ENCODE measurements at regions not wholly inside any gene's neighbourhood (a gene's known extent, or its start where the extent isn't known, plus 50 kb on each side); places are given as distances from the start of the nearest gene placed in this dataset.

GRCh38 chr3:43914269-43914668 is 223.5 kb downstream of the ABHD5 start:
- H3K4me1 ChIP-seq (ENCODE audit: control insufficient read depth, insufficient read depth, low read length): no peaks in the 10 kb centered on the region; the same call in 1 of the 2 replicates
- H3K9ac ChIP-seq (ENCODE audit: low read depth, low read length): no peak overlapping the region
- H3K27ac ChIP-seq (ENCODE audit: low read depth, low read length): no peak overlapping the region
- H3K9me3 ChIP-seq (ENCODE audit: control insufficient read depth, insufficient read depth, low read length): no peaks in the 10 kb centered on the region
- no peak overlapping the region for H3K4me3 ChIP-seq (ENCODE audit: low read depth, low read length)
- H3K36me3 ChIP-seq (ENCODE audit: control insufficient read depth, insufficient read depth, low read length): no peaks in the 10 kb centered on the region
- no peaks in the 10 kb centered on the region for H3K27me3 ChIP-seq (ENCODE audit: control insufficient read depth, insufficient read depth, low read length)

GRCh38 chr3:43915546-43915945 is 224.8 kb downstream of the ABHD5 start:
- no peak overlapping the region for H3K4me3 ChIP-seq (ENCODE audit: low read depth, low read length)
- H3K4me1 ChIP-seq (ENCODE audit: control insufficient read depth, insufficient read depth, low read length): peaks cover 5% of the 10 kb centered on the region; the same call in 1 of the 2 replicates
- no peaks in the 10 kb centered on the region for H3K36me3 ChIP-seq (ENCODE audit: control insufficient read depth, insufficient read depth, low read length)
- no peaks in the 10 kb centered on the region for H3K27me3 ChIP-seq (ENCODE audit: control insufficient read depth, insufficient read depth, low read length)
- H3K9me3 ChIP-seq (ENCODE audit: control insufficient read depth, insufficient read depth, low read length): no peaks in the 10 kb centered on the region
- H3K27ac ChIP-seq (ENCODE audit: low read depth, low read length): no peak overlapping the region
- H3K9ac ChIP-seq (ENCODE audit: low read depth, low read length): no peak overlapping the region

- Histone ChIP-seq H3K4me3 (ENCODE audit: low read depth, low read length) (no peak overlapping the region), H3K36me3 (ENCODE audit: control insufficient read depth, insufficient read depth, low read length) (no peaks in the 10 kb centered on the region), H3K27ac (ENCODE audit: low read depth, low read length) (no peak overlapping the region), H3K9ac (ENCODE audit: low read depth, low read length) (no peak overlapping the region), H3K27me3 (ENCODE audit: control insufficient read depth, insufficient read depth, low read length) (no peaks in the 10 kb centered on the region), H3K4me1 (ENCODE audit: control insufficient read depth, insufficient read depth, low read length) (peaks cover 16% of the 10 kb centered on the region), H3K9me3 (ENCODE audit: control insufficient read depth, insufficient read depth, low read length) (no peaks in the 10 kb centered on the region)
Measured at GRCh38 chr3:43917361-43917760, 226.6 kb downstream of the ABHD5 start.

GRCh38 chr3:43919029-43919428 is 228.3 kb downstream of the ABHD5 start:
- H3K4me1 ChIP-seq (ENCODE audit: control insufficient read depth, insufficient read depth, low read length): peaks cover 21% of the 10 kb centered on the region
- no peak overlapping the region for H3K9ac ChIP-seq (ENCODE audit: low read depth, low read length)
- peaks cover 7% of the 10 kb centered on the region for H3K27me3 ChIP-seq (ENCODE audit: control insufficient read depth, insufficient read depth, low read length)
- no peak overlapping the region for H3K27ac ChIP-seq (ENCODE audit: low read depth, low read length)
- H3K4me3 ChIP-seq (ENCODE audit: low read depth, low read length): no peak overlapping the region
- H3K36me3 ChIP-seq (ENCODE audit: control insufficient read depth, insufficient read depth, low read length): no peaks in the 10 kb centered on the region
- H3K9me3 ChIP-seq (ENCODE audit: control insufficient read depth, insufficient read depth, low read length): no peaks in the 10 kb centered on the region

GRCh38 chr3:43921056-43921648 is 230.4 kb downstream of the ABHD5 start:
- Histone ChIP-seq H3K4me1 (ENCODE audit: control insufficient read depth, insufficient read depth, low read length) (peaks cover 21% of the 10 kb centered on the region), H3K9me3 (ENCODE audit: control insufficient read depth, insufficient read depth, low read length) (no peaks in the 10 kb centered on the region), H3K9ac (ENCODE audit: low read depth, low read length) (no peak overlapping the region), H3K36me3 (ENCODE audit: control insufficient read depth, insufficient read depth, low read length) (no peaks in the 10 kb centered on the region), H3K27ac (ENCODE audit: low read depth, low read length) (no peak overlapping the region), H3K4me3 (ENCODE audit: low read depth, low read length) (peak overlapping the region; percentile 35; the same call in 1 of the 2 replicates), H3K27me3 (ENCODE audit: control insufficient read depth, insufficient read depth, low read length) (peaks cover 7% of the 10 kb centered on the region)

- no peaks in the 10 kb centered on the region for H3K36me3 ChIP-seq (ENCODE audit: control insufficient read depth, insufficient read depth, low read length)
- no peaks in the 10 kb centered on the region for H3K9me3 ChIP-seq (ENCODE audit: control insufficient read depth, insufficient read depth, low read length)
- no peak overlapping the region for H3K27ac ChIP-seq (ENCODE audit: low read depth, low read length)
- H3K27me3 ChIP-seq (ENCODE audit: control insufficient read depth, insufficient read depth, low read length): peaks cover 7% of the 10 kb centered on the region
- H3K4me1 ChIP-seq (ENCODE audit: control insufficient read depth, insufficient read depth, low read length): peaks cover 21% of the 10 kb centered on the region
- H3K4me3 ChIP-seq (ENCODE audit: low read depth, low read length): no peak overlapping the region
- no peak overlapping the region for H3K9ac ChIP-seq (ENCODE audit: low read depth, low read length)
Measured at GRCh38 chr3:43922374-43922773, 231.6 kb downstream of the ABHD5 start.

GRCh38 chr3:43923104-43923882 is 232.6 kb downstream of the ABHD5 start:
- Histone ChIP-seq H3K9ac (ENCODE audit: low read depth, low read length) (no peak overlapping the region), H3K36me3 (ENCODE audit: control insufficient read depth, insufficient read depth, low read length) (no peaks in the 10 kb centered on the region), H3K4me1 (ENCODE audit: control insufficient read depth, insufficient read depth, low read length) (peaks cover 21% of the 10 kb centered on the region), H3K27me3 (ENCODE audit: control insufficient read depth, insufficient read depth, low read length) (peaks cover 7% of the 10 kb centered on the region), H3K27ac (ENCODE audit: low read depth, low read length) (no peak overlapping the region), H3K4me3 (ENCODE audit: low read depth, low read length) (no peak overlapping the region), H3K9me3 (ENCODE audit: control insufficient read depth, insufficient read depth, low read length) (no peaks in the 10 kb centered on the region)

- Histone ChIP-seq H3K9me3 (ENCODE audit: control insufficient read depth, insufficient read depth, low read length) (no peaks in the 10 kb centered on the region), H3K9ac (ENCODE audit: low read depth, low read length) (no peak overlapping the region), H3K4me3 (ENCODE audit: low read depth, low read length) (no peak overlapping the region), H3K27ac (ENCODE audit: low read depth, low read length) (no peak overlapping the region), H3K27me3 (ENCODE audit: control insufficient read depth, insufficient read depth, low read length) (peaks cover 7% of the 10 kb centered on the region), H3K4me1 (ENCODE audit: control insufficient read depth, insufficient read depth, low read length) (peaks cover 11% of the 10 kb centered on the region), H3K36me3 (ENCODE audit: control insufficient read depth, insufficient read depth, low read length) (no peaks in the 10 kb centered on the region)
Measured at GRCh38 chr3:43926055-43926454, 235.3 kb downstream of the ABHD5 start.

- no peak overlapping the region for H3K27ac ChIP-seq (ENCODE audit: low read depth, low read length)
Measured at GRCh38 chr3:43932921-43933320, 242.2 kb downstream of the ABHD5 start.

GRCh38 chr3:43948013-43948412 is 257.3 kb downstream of the ABHD5 start:
- no peak overlapping the region for H3K4me3 ChIP-seq (ENCODE audit: low read depth, low read length)
- no peak overlapping the region for H3K27ac ChIP-seq (ENCODE audit: low read depth, low read length)
- H3K27me3 ChIP-seq (ENCODE audit: control insufficient read depth, insufficient read depth, low read length): no peaks in the 10 kb centered on the region
- no peak overlapping the region for H3K9ac ChIP-seq (ENCODE audit: low read depth, low read length)
- no peaks in the 10 kb centered on the region for H3K4me1 ChIP-seq (ENCODE audit: control insufficient read depth, insufficient read depth, low read length)
- no peaks in the 10 kb centered on the region for H3K9me3 ChIP-seq (ENCODE audit: control insufficient read depth, insufficient read depth, low read length)
- no peaks in the 10 kb centered on the region for H3K36me3 ChIP-seq (ENCODE audit: control insufficient read depth, insufficient read depth, low read length)

More at GRCh38 chr3:43932921-43933320, 242.2 kb downstream of the ABHD5 start:
- Histone ChIP-seq H3K9ac (ENCODE audit: low read depth, low read length) (no peak overlapping the region), H3K4me1 (ENCODE audit: control insufficient read depth, insufficient read depth, low read length) (no peaks in the 10 kb centered on the region), H3K36me3 (ENCODE audit: control insufficient read depth, insufficient read depth, low read length) (no peaks in the 10 kb centered on the region), H3K27me3 (ENCODE audit: control insufficient read depth, insufficient read depth, low read length) (no peaks in the 10 kb centered on the region), H3K9me3 (ENCODE audit: control insufficient read depth, insufficient read depth, low read length) (no peaks in the 10 kb centered on the region), H3K4me3 (ENCODE audit: low read depth, low read length) (no peak overlapping the region)

GRCh38 chr3:43949594-43949993 is 258.9 kb downstream of the ABHD5 start:
- Histone ChIP-seq H3K27ac (ENCODE audit: low read depth, low read length) (no peak overlapping the region), H3K9me3 (ENCODE audit: control insufficient read depth, insufficient read depth, low read length) (no peaks in the 10 kb centered on the region), H3K27me3 (ENCODE audit: control insufficient read depth, insufficient read depth, low read length) (no peaks in the 10 kb centered on the region), H3K9ac (ENCODE audit: low read depth, low read length) (no peak overlapping the region), H3K36me3 (ENCODE audit: control insufficient read depth, insufficient read depth, low read length) (no peaks in the 10 kb centered on the region), H3K4me1 (ENCODE audit: control insufficient read depth, insufficient read depth, low read length) (no peaks in the 10 kb centered on the region), H3K4me3 (ENCODE audit: low read depth, low read length) (no peak overlapping the region)
